GM19238 (cell line): ENCODE measurements at regions not wholly inside any gene's neighbourhood (a gene's known extent, or its start where the extent isn't known, plus 50 kb on each side); places are given as distances from the start of the nearest gene placed in this dataset.

Source experiments
- DNase-seq: peaks from one replicate; pipeline ENCODE4 v3.0.0; 2011; ENCODE audit warnings: low spot score; ENCODE audit not compliant: insufficient read length

- DNase-seq: no peak
These were observed 60.3 kb upstream of the PDE10A start for GRCh38 chr6:165723326-165723725.

GRCh38 chr6:165722022-165722421 is 59.0 kb upstream of the PDE10A start:
- DNase-seq: no peak

- no peak for DNase-seq
These were observed 58.3 kb upstream of the PDE10A start for GRCh38 chr6:165721356-165721755.

- DNase-seq: no peak
These were observed 55.5 kb upstream of the PDE10A start for GRCh38 chr6:165718491-165718891.

GRCh38 chr6:165717732-165718465 is 54.9 kb upstream of the PDE10A start:
- DNase-seq: no peak

GRCh38 chr6:165716886-165717285 is 53.8 kb upstream of the PDE10A start:
- DNase-seq: no peak

GRCh38 chr6:165715428-165715827 is 52.4 kb upstream of the PDE10A start:
- no peak for DNase-seq

GRCh38 chr6:165714907-165715306 is 51.9 kb upstream of the PDE10A start:
- DNase-seq: no peak

GRCh38 chr6:165713845-165714466 is 50.9 kb upstream of the PDE10A start:
- DNase-seq: no peak
